ENCODE measurements at regions not wholly inside any gene's neighbourhood (a gene's known extent, or its start where the extent isn't known, plus 50 kb on each side); places are given as distances from the start of the nearest gene placed in this dataset.

GRCh38 chr3:147930232-147930807, 521.2 kb downstream of the ZIC1 start:
- CTCF ChIA-PET, result no interaction called here
- POLR2A ChIA-PET, result no interaction called here
- Histone ChIP-seq H3K27me3 (ENCODE audit: control insufficient read depth, insufficient read depth, low read length) (no peaks in the 10 kb centered on the region), H3K36me3 (ENCODE audit: control insufficient read depth, insufficient read depth, low read length) (no peaks in the 10 kb centered on the region), H3K4me1 (ENCODE audit: control insufficient read depth, insufficient read depth, low read length) (no peaks in the 10 kb centered on the region), H3K4me3 (ENCODE audit: low read depth in 2 of 2, low read length in 2 of 2) (no peak overlapping the region), H3K27ac (ENCODE audit: low read length) (no peak overlapping the region), H3K9me3 (ENCODE audit: control insufficient read depth, insufficient read depth, low read depth, low read length) (no peaks in the 10 kb centered on the region)
- intact Hi-C loops (cut with micrococcal nuclease; ENCODE audit: unreplicated experiment) (no loop called here), in situ Hi-C loops (cut with HindIII; ENCODE audit: low pct_unique_long_range_greater_than_20kb, low sequenced_read_pairs) (no loop called here)
- no peak for DNase-seq (ENCODE audit: low read depth, low spot score)
- no TSS peak for BruUV-seq (replicated peaks)
- ATAC-seq, result no peak
- TF ChIP-seq SIN3A (IDR thresholded peaks at IDR 0.05; ENCODE audit: borderline replicate concordance, insufficient read depth, low read depth, low read length), result no peak
- no peak for TF ChIP-seq TCF7L2 (IDR thresholded peaks at IDR 0.05; ENCODE audit: low read depth, low read length)
- no peak for TF ChIP-seq REST (IDR thresholded peaks at IDR 0.05; ENCODE audit: insufficient read depth in 1 of 2, low read depth in 2 of 2, low read length in 1 of 2)

DNA sequence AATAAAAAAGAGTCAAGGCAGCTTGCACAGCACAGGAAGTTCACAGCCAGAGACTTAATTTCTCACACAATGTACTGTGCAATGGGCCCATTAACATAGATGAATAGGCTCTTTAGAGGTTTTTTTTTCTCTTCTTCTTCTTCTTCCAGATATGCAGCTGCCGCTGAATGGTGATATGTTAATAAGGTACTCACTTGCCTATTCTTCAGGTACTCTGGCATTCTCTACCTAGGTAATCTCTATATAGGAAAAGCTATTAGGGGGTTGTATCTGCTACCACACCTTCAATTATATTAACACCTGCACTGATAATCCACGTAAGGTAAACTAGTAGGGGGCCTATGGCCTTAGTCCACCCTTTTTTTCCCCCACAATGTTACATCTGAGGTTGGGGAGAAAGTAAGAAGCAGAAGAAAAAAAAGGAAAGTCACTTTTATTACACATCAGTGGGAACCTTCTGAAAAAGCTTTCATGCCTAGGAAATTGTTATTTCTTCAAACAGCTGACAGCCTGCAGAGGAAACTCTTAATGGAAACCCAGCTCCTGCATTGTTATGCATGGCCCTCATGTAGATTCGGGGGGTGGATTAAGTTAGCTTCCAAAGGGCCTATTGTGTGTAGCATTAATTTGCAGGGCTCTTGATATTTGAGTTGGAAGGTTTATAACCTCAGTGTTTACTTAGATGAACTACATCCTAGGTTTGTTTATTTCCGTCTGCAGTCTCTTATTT, 525.5 kb downstream of the ZIC1 start:
- Histone ChIP-seq H3K27ac (ENCODE audit: low read length) (no peak overlapping the region), H3K9me3 (ENCODE audit: control insufficient read depth, insufficient read depth, low read depth, low read length) (no peaks in the 10 kb centered on the region), H3K27me3 (ENCODE audit: control insufficient read depth, insufficient read depth, low read length) (no peaks in the 10 kb centered on the region), H3K4me3 (ENCODE audit: low read depth in 2 of 2, low read length in 2 of 2) (no peak overlapping the region), H3K36me3 (ENCODE audit: control insufficient read depth, insufficient read depth, low read length) (no peaks in the 10 kb centered on the region), H3K4me1 (ENCODE audit: control insufficient read depth, insufficient read depth, low read length) (no peaks in the 10 kb centered on the region)
- TF ChIP-seq, protein P1, sequence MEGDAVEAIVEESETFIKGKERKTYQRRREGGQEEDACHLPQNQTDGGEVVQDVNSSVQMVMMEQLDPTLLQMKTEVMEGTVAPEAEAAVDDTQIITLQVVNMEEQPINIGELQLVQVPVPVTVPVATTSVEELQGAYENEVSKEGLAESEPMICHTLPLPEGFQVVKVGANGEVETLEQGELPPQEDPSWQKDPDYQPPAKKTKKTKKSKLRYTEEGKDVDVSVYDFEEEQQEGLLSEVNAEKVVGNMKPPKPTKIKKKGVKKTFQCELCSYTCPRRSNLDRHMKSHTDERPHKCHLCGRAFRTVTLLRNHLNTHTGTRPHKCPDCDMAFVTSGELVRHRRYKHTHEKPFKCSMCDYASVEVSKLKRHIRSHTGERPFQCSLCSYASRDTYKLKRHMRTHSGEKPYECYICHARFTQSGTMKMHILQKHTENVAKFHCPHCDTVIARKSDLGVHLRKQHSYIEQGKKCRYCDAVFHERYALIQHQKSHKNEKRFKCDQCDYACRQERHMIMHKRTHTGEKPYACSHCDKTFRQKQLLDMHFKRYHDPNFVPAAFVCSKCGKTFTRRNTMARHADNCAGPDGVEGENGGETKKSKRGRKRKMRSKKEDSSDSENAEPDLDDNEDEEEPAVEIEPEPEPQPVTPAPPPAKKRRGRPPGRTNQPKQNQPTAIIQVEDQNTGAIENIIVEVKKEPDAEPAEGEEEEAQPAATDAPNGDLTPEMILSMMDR (IDR thresholded peaks at IDR 0.05), result no peak
- TF ChIP-seq POLR2AphosphoS5 (IDR thresholded peaks at IDR 0.05; ENCODE audit: low read depth, low read length) (no peak), SIN3A (IDR thresholded peaks at IDR 0.05; ENCODE audit: borderline replicate concordance, insufficient read depth, low read depth, low read length) (no peak), REST (IDR thresholded peaks at IDR 0.05; ENCODE audit: insufficient read depth in 1 of 2, low read depth in 2 of 2, low read length in 1 of 2) (no peak), TCF7L2 (IDR thresholded peaks at IDR 0.05; ENCODE audit: low read depth, low read length) (no peak)
- no TSS peak for BruUV-seq (replicated peaks)
- in situ Hi-C loops (cut with HindIII; ENCODE audit: low pct_unique_long_range_greater_than_20kb, low sequenced_read_pairs), result no loop called here
- POLR2A ChIA-PET, result no interaction called here
- no peak for ATAC-seq
- no peak for DNase-seq (ENCODE audit: low read depth, low spot score)
- intact Hi-C loops (cut with micrococcal nuclease; ENCODE audit: unreplicated experiment), result no loop called here
- CTCF ChIA-PET, result no interaction called here

Measured in Panc1 (cell line).